NOMO-1 (cell line): ENCODE measurements at regions not wholly inside any gene's neighbourhood (a gene's known extent, or its start where the extent isn't known, plus 50 kb on each side); places are given as distances from the start of the nearest gene placed in this dataset.

Experiments
- DNase-seq, 2 experiments: peaks; one replicate each; lab custom pipeline; 2025; ENCODE audit not compliant: unreplicated experiment in 2 of 2; lab: John Stamatoyannopoulos, UW

GRCh38 chr9:13570068-13570974, 290.8 kb upstream of the MPDZ start:
- DNase-seq, result no peak

DNA sequence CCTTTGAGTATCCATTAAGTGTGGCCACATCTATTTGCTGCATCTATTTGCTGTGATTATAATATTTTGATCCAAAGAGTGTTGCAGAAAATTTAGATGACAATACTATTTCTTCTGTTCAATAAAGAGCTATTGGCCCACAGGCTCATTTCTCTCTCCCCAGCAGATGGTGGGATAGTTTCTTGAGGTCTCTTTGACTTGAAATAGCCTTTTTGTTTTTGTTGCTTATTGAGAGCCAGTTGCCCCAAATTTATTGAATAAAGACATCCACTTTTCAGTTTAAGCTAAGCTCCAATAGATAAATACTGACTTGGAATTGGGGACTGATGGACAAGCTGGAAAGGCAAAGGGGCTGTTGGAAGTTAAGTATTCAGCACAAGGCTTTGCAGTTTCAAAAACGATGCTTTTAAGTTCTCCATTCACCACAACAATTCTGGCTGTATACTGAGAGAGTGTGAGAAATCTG, 290.1 kb upstream of the MPDZ start:
- no peak for DNase-seq

GRCh38 chr9:13568841-13569601, 289.5 kb upstream of the MPDZ start:
- no peak for DNase-seq

- DNase-seq, result no peak
These were observed 288.9 kb upstream of the MPDZ start for GRCh38 chr9:13568405-13568804.

DNA sequence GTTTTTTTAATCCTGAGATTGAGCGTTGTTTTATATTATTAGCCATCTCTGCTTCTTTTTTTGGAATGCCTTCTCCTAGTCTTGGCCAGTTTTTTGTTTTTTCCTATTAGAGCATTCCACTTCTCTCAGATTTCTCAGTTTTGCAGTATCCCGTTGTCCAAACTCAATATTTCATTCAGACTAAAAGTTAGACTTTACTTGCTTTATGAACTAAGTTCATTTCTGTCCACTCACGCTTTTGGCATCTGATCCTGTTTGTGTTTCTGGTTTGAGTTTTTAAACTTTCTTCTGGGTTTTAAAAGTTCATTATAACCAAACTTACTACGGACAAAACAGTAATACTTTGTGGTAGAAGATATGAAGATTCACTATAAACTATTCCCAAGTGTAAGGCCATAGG, 288.3 kb upstream of the MPDZ start:
- no peak for DNase-seq

DNA sequence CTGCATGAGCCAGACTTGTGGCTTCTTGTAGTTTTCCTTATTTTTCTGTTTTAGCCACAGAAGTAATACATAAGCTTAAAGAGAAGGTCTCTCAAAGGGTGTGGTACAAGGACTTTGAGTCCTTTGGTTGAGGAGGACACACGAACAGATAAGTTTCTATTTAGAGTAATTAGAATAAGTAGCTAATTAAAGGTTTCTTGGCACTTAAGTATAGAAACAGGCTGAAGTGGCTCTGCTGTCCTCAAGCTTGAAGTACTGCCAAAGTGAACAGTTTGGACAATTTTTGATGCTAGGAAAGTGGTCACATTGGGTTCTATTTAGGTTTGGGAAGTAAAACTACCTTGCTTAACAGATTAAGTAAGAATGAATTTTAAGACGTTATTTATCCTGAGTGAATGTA, 278.3 kb upstream of the MPDZ start:
- DNase-seq, result no peak

GRCh38 chr9:13556656-13557055, 277.2 kb upstream of the MPDZ start:
- DNase-seq, result no peak

GRCh38 chr9:13555989-13556500, 276.6 kb upstream of the MPDZ start:
- DNase-seq, result no peak

DNA sequence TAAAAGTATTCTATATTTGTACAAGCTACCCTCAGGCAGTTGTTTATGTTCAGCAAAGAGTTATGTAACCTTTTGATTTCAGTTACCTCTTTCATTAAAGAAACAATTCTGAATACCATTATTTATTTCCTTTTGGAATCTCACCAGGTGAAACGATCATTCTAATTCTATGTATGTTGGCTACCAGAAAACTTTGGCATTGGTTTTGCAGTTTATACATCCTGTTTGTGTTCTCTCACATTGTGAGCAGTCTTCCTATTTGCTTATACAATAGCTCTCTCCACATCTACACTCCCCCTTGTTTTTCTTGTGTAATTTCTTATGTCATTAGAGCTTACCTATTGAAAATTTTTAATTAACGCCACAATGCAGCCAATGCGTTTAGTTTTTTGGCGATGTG, 276.0 kb upstream of the MPDZ start:
- no peak for DNase-seq

DNA sequence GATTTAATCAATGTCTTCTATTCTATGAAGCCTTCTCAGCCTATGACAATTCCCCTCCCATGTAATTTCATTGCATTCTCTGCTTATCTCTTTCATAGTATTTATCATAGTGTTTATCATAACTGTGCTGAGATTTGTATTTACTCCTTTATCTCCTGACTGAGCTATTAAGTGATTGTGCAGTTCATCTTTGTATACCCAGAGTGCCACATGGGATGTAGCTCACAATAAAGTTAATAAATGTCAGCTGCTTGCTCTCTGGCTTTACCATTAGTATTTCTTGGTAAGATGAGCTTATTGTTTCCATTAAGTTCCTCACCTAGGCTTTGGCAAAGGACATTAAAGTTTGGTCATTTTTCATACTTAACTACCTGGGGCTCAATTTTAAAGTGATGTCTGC, 275.1 kb upstream of the MPDZ start:
- no peak for DNase-seq

GRCh38 chr9:13552606-13553215, 273.2 kb upstream of the MPDZ start:
- no peak for DNase-seq

GRCh38 chr9:13550519-13550918, 271.0 kb upstream of the MPDZ start:
- DNase-seq, result no peak

GRCh38 chr9:13548535-13548934, 269.0 kb upstream of the MPDZ start:
- no peak for DNase-seq

DNA sequence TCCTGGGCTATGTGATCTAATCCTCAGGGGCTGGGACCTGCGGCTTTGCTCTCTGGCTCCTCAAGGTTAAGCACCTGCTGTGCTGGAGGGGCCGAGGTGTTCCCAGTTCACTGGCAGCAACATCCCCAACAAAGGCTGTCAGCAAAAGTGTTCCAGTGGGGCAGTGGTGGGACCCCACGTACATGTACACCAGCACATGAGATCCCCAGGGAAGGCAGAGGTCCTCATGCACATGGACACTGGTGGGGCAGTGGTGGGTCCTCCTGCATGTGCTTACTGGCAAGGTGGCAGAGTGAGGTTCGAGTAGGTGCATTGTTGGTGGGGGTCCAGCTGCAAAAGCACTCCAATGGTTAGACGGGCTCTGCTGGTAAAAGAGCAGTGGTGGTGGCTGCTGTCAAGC, 255.6 kb upstream of the MPDZ start:
- no peak for DNase-seq

DNA sequence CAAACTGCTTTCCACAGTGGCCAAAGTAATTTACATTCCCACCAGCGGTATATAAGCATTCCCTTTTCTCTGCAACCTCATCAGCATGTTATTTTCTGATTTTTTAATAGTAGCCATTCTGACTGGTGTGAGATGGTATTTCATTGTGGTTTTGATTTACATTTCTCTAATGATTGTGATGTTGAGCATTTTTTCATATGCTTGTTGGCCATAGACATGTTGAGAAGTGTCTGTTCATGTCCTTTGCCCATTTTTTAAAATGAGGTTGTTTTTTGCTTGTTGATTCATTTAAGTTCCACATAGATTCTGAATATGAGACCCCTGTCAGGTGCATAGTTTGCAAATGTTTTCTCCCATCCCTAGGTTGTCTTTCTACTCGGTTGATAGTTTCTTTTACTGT, 254.5 kb upstream of the MPDZ start:
- DNase-seq, result no peak

GRCh38 chr9:13532407-13532806, 252.9 kb upstream of the MPDZ start:
- DNase-seq, result no peak

DNA sequence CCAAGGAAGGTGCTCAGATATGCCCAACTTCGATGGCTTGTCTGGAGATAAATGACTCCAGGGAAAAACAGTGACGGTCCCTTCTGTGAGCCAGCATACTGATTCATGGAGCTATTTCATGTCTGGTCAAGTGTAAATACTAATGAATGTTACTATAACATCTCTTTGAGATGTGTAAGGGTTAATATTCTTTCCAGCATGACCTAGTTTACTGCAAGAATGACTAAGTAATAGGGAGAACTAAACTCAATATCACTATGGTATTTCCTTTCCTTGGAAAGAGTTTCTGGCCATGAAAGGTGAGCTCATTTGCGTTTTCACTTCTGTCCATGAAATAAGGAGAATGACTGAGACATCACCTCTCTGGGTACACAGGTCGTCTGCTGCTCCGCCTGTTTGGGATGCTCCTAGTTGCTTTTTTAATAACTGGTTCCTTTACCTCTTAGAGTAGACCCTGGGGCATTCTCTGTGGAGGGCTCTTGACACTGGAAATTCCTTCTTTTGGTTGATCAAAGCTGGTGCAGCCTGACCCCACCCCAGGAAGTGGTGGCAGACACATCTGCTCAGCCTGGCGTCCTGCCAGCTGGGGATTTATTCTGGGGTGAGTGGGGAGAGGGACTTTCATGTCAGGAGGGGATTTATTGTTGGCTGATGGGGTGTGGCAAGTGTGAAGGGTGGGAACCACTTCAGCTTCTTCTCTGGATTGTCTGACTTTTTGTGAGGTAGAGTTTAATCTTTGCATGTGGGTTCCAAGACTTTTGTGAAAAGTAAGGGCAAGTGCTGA, 250.0 kb upstream of the MPDZ start:
- no peak for DNase-seq

DNA sequence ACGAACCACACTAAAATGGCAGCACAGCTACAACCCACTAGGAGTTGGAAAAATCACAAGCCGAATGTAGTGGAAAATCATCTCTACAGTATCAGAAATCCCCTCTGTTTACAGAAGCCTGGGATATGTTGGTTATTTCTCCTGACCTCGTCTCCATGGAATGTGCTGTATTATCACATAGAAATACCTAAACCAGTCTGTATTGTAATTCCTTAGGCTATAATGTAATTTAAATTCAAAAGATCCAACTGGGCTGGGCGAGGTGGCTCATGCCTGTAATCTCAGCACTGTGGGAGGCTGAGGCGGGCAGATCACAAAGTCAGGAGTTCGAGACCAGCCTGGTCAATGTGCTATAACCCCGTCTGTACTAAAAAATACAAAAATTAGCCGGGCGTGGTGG, 244.8 kb upstream of the MPDZ start:
- DNase-seq, result no peak

GRCh38 chr9:13520069-13520468, 240.6 kb upstream of the MPDZ start:
- DNase-seq, result no peak

DNA sequence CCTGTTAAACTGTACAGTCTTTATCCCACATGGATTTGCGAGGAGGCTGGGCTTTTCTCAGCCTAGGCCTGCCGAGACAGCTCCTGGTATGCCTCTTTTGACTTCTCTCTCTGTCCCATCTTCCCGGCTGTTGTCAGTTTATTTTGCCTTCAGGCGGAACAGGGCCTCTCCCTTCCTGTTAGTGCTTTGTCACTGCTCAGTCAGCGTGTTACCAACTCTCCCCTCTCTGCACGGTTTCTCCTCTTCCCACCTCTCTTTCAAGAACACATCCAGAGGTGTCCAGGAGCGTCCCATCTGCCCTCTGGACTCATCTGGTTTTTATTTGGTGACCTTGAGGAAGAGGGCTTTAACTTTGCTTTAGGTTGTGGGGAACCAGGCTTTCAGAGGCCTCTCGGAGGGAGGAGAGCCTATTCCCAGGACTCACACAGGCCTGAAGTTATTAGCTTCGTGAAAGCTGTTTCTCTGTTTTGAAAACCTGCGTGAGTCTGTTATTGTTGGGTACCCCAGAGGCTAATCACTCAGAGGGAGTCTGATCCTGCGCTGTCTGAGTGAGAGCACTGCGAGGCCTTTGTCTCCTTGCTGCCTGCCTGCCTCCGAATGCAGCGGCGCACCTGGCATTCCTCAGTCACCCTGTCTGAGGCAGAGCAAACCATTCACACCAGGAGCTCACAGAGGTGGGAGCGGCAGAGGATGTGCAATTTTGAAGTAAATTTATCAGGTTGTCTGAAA, 234.4 kb upstream of the MPDZ start:
- DNase-seq, result no peak
